GM18517 (cell line): ENCODE measurements at regions not wholly inside any gene's neighbourhood (a gene's known extent, or its start where the extent isn't known, plus 50 kb on each side); places are given as distances from the start of the nearest gene placed in this dataset.

Source experiments
- ATAC-seq: cut with Tn5 transposase; IDR thresholded peaks from one replicate; pipeline ENCODE4 v1.9.1; 2021; ENCODE audit warnings: mild to moderate bottlenecking, moderate library complexity; ENCODE audit not compliant: unreplicated experiment

DNA sequence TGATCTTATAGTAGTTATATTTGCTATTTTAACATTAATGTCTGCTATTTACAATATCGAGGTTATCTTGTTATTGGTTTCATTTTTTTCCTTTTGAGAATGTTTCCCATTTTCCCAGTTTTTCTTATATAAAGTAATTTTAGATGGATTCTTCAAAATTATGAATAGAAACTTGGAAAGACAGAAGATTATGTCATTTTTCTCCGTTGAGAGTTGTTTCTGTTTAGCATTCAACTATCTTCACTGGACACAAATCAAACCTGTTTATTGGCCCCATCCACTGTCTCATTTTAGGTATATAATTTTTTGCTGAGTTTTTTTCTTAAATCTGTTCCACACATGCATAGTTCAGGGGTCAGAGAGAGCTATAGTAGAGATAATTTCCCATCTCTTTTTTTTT, 1430.9 kb upstream of the MIR17HG start:
- ATAC-seq: no peak

DNA sequence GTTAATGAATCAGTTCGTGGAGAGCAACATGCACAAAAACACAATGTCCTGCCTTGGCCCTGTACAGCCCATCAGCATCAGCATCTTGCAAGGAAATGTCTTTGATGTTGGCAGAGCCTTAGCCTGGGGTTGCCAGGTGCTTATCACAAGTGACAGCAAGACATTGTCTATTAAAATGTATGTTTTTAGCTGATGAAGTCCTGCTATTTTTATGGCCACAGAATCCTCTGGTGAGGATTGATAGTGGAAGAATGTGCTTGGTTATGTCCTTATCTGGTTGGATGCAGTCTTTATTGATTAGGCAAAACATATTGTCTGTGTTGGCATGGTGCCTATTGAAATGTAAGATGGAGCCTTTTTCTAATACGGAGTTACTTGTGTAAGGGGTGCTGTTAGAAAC, 1427.0 kb upstream of the MIR17HG start:
- no peak for ATAC-seq

DNA sequence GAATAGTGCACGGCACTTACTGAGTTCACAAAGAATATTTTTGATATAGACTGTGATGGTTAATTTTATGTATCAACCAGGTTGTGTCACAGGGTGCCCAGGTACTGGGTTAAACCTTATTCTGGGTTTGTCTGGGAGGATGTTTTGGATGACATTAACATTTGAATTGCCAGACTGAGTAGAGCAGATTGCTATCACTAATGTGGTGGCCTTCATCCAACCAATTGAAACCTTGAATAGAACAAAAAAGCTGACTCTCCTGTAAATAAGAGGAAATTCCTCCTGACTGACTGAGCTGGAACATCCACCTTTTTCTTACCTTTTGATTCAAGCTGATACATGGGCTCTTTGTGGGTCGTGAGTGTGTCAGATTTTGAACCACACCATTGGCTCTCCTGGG, 1424.4 kb upstream of the MIR17HG start:
- no peak for ATAC-seq

DNA sequence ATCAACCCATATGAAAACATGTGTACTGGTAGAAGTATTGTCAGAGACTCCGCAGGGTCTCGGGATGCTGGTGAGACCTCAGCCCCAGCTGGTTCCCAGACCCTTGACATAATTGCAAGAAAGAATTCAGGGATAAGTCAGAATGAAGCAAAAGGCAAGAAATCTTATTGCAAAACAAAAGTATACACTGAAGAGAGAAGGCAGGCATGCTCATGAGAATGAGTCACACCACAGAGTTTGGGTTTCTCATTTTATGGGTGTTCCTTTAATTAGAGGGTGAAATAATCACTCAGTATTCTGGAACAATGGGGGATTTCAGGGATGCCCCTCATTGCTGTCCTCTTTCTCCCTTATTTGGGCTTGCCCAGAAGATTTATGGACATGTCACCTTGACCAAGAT, 1423.8 kb upstream of the MIR17HG start:
- ATAC-seq: no peak

DNA sequence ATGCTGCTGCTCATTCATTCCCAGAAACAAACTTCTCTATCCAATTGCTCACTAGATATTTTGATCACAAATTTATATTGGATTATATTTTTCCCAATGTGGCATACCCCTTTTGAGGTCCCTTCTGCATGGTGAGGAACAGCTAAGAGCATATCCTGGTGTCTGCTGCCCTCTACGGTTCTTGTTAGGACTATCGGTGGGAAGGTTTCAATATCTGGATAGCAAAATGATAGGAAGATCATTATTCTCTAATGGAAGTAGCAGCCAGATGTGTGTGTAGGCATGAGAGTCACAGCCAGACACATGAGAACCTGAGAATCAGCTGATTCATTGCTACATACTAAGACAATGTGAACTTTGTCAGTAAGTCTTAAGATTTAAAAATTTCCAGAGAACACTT, 1422.4 kb upstream of the MIR17HG start:
- no peak for ATAC-seq

DNA sequence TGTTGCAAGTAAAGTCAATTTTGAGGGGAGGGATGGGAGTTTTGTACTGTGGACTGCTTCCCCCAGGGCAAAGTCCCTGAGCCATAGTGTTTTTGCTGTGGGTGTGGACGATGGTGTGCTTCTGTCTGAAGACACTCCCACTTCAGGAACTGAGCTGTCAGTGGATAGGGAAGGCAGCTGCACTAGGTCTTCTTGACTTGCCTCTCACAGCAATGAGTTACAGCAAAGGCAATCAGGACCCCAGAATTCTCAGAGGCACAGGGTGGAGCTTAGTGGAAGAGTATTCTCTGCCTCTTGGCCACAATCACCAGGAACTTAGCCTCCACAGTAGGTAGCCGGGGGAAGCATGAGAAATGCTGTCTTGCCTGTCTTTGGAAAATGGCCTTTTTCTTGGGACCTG, 1416.6 kb upstream of the MIR17HG start:
- no peak for ATAC-seq

DNA sequence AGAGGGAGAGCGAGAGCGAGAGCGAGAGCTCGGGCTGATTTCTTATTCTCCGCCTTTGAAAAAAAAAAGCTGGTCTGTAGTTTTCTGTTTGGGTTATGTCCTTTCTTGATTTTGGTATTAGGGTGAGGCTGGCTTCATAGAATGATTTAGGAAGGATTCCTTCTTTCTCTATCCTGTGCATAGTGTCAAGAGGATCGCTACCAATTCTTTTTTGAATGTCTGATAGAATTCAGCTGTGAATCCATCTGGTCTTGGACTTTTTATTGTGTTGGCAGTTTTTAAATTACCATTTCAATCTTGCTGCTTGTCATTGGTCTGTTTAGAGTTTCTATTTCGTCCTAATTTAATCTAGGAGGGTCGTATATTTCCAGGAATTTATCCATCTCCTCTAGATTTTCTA, 1414.6 kb upstream of the MIR17HG start:
- no peak for ATAC-seq

DNA sequence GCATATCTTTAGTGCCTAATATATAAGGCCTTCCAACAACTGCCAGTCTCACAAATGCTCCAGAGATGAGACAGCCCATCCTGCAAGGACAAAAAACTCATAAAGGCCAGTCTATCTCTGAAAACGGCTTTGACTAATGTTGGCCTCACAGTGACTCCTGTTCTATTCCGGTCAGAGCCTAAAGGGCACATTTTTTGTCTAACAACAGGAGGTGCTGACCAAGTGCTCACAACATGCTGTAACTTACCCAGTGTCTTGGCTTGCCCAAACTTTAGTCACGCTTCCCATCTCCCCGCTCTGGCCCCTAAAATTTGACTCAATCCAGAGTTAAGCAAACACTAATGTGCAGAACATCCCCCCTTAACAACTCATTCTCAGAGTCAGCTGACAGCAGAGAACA, 1411.2 kb upstream of the MIR17HG start:
- no peak for ATAC-seq

DNA sequence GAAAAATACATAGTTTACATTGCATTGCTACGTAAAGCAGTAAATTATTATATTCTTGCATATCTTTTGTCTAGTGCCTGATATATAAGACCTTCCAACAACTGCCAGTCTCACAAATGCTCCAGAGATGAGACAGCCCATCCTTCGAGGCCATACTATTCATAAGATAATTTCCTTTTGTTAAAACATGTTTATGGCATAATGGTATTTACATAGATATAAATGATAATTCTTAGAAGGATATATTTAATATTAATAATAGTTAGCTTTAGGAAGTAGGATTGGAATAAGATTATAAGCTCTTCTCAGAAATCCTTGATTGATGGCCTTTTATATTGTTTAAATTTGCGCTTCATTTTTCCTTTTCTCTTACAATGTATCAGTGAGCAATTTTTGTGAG, 1410.1 kb upstream of the MIR17HG start:
- no peak for ATAC-seq

DNA sequence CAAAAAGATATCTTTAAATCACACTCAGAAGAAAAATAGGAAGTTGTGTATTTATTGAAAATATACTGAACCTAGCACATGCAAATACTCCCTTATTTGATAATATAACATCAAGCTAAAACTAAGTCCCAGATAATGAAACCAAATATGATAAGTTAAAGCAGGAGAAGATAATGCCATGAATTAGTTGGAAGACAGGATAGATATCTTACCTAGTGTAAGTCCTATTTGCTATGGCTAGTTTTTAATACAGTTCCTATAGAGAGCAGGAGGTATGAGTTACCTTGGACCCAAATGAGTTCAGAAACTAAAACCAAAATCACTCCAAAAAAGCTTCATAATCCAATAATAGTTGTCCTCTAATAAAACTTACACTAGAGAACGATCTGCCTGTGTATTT, 1407.1 kb upstream of the MIR17HG start:
- no peak for ATAC-seq

DNA sequence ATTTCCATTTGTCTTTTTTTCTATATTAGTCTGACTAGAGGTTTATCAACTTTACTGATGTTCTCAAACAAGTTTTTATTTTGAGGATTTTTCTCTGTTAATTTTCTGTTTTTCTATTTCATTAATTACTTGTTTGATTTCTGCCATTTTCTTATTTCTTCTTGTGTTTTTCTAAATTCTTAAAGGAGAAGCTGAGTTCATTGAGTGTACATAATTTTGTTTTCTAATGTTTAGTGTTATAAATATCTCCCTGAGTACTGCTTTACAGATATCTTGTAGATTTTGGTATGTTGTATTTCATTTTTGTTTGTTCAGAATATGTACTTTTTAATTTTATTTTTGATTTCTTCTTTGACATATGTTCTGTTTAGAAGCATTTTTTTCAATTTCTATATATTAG, 1404.3 kb upstream of the MIR17HG start:
- no peak for ATAC-seq

DNA sequence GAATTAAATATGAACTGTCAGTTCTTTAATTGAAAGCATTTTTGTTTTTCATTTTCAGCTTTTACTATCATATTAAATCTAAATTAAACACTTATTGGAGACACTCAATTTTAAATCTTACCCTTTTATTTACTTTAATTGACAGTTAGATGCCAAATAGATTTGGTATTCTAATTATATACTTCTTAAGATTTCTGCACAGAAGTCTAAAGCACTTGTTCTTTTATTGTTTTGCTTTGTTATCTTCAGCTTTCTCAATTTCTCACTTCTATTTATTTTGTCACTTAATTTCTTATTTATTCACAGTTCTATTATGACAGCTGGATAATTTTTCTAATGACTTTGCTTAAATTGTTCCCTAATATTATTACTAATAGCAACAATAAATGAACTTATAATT, 1397.3 kb upstream of the MIR17HG start:
- ATAC-seq: no peak

DNA sequence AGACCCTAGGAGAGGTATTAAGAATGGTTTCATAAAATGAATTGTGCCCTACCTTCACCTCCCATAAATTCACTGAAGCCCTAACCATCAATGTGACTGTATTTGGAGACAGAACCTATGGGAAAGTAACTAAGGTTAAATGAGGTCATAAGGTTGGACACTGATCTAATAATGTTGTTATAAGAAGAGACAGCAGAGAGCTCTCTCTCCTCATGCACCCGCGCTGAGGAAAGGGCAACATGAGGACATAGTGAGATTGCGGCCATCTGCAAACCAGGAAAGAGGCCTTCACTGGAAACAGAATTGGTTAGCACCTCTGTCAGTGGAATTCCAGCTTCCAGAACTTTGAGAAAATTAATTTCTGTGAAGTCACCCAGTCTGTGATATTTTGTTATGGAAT, 1396.1 kb upstream of the MIR17HG start:
- ATAC-seq: no peak

DNA sequence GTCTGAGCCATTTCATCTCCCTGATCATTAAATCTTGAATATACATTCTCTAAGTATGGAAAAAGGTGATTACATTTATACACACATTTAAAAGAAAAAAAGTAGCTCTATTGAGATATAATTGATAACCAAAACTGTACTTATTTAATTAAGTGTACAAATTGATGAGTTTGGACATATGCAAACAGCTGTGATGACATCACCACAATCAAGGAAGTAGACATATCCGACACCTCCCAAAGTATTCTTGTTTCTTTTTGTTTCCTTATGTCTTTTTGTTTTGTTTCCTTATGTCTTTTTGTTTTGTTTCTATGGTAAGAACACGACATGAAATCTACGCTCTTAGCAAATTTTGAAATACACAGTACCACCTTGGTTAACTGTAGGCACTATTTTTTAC, 1393.9 kb upstream of the MIR17HG start:
- ATAC-seq: no peak

DNA sequence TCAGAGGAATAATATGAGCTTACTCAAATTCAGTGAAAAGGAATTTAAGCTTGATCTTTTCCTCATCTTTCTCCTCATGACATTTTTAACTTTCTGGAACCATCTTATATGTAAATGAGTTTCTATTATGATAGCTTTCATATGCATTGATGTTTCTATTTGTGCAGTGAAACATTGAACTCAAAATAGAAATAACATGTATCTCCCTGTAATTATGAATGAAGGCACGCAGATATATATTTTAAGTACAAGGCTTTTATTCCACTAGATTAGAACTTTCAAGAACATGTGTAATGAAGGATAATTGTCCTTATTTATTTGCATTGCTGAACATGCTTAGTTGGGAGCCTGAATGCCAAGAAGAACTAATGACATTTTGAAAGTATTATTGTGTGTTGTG, 1391.7 kb upstream of the MIR17HG start:
- no peak for ATAC-seq

DNA sequence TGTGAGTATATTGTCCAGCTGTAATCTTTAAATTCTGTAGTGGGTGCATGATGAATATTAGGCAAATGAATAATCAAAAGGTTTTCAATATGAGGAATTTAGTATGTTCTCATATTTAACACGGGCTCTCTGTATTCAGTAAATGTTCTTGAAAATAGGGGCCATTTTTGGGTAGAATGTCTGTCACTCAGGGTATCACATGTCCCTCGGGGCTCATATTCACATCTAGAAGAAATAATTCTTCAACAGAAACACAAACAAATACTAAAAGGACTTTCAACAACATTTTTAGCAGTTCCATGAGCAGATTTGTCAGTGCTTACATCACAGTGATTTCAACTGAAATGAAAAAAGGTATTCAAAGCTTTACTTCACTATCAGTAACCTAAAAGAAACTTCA, 1388.4 kb upstream of the MIR17HG start:
- ATAC-seq: no peak

DNA sequence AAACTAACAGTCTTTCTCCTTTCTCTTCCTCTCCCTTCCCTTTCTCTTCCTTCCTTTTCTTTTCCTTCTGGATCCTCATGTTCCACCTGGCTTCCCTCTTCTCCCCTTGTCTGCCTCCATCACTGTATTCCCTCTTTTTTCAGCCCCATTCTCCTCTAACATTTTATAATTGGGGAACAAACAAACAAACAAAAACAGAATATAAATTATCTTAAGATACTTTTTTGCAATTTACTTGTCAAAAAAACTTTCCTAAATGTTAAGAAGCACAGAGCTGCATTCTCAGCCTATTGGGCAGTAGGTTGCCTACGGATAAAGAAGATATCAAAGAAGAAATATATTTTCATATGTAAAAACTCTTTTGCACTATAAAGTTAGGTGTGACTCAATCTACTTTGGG, 1382.2 kb upstream of the MIR17HG start:
- no peak for ATAC-seq

DNA sequence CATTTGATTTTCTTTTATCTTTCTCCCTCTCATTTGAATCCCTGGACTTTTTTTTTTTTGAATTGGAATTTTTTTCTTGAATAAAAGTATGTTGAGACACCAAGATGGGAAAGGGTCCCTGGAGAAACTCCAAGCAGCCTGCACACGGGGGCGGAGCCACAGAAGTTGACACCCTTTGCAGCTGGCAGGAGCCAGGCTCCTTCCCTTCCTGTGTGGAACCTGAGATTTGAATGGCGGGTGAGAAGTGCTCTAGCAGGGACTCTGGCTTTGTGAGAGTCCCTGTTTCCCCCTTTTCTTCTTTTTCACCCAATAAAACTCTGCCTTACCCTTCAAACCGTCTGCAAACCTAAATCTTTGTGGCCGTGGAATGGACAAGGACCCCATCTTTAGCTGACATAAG, 1381.0 kb upstream of the MIR17HG start:
- ATAC-seq: no peak

DNA sequence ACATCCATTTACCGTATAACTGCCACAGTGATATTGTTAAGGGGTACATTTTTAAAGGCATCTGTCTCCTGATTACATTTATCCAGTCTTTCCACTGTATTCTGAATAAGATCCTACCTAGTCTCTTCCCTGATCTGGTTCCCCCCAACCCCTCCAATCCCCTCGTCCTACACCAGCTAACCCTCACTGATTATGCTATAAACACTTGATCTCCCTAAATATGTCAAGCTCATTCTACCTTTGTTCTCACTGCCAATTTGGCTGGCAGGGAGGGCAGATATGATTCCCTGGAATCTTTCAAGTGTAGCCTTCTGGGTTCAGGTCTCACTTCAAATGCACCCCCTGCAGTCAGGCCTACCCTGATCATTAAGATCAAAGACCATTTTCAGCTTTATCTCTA, 1379.8 kb upstream of the MIR17HG start:
- no peak for ATAC-seq

DNA sequence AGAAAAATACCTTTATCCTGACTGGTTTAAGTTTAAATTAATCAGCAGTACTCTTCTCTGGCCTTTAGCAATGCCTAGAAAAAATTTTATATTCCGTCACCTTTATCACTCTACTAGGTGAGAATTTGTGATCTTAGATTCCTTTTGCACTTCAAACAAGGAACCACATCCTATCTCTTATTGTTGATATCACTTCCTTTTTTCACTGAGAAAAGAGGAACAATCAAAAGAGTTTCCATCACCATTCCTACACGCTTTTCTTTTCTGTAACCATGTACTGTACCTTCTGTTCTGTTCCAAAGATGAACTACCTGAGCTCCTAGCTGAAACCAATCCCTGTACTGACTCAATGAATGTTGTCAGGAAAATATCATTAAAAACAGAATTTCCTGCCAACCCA, 1379.0 kb upstream of the MIR17HG start:
- no peak for ATAC-seq

DNA sequence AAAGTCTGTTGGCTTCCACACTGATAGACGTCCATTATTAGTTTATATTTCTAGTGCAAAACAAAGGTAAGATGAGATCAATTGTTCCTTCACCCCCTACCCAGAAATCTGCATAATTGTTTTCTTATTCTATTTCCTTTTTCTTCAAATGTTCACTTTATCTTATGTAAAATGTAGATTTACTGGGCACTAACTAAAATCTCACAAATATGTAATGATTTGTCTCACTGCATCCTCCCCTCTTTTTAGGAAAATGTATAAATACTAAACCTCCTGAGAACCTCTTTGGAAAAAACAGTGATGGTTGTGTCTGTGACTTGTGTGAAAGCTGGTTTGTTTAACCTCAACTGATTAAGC, 1377.2 kb upstream of the MIR17HG start:
- no peak for ATAC-seq

DNA sequence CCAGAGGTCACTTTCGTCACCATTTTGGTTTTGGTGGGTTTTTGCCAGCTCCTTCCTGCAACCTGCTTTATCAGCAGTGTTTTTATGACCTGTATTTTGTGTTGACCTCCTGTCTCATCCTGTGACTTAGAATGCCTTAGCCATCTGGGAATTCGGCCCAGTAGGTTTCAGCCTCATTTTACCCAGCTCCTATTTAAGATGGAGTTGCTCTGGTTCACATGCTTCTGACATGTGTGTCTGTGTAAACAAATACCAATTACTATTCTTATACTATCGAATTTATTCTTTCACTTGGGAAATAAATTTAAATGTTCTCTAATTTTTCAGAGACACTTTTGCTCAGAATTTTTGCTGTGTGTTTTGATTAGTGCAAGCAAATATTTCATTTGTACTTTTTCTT, 1370.3 kb upstream of the MIR17HG start:
- no peak for ATAC-seq

DNA sequence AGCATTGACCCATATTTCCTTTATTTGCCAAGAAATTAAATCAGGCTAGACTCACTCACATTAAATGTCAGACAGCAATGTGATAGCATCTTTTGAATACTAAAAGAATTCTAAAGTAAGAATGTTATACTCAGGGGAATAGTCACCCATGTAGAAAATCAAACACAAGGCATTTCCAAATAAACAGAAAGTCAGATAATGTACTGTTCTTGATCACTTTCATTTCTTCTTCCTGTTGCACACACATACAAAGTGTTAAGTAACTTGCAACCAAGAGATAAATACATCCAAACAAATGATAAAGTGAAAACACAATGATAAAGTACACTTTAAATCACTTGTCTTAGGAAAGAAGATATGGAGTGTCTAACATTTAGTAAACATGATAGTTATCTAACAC, 1366.6 kb upstream of the MIR17HG start:
- ATAC-seq: no peak

DNA sequence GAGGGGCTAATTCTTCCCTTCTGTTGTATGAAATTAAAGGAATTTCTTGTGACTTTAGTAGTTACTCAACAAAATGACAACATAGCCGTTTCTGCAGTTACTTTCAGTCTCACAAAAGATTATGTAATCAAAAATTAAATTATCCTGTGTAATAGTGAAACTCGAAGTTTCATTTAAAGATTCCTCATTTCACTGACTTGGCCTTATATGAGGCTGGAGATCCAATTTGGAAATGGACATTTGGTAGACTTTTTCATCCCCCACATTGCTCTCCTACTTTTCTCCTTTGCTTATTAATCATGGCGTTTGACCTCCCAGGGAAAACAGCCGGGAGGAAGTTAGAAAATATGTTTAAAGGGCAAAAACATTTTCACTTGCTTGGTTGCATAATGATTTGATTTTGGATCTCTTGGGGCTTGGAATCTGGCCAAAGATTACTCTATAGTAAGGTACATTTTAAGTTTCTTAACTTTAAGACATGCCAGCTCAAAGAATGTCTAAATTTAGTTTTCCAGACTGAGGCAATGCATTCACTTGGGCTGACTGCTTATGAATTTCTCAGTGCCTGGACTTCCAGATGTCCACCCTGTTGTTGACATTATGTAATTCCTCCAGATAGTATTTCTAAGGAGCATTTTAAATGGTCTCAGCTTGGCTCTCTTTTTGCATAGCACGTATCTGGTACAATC, 1364.9 kb upstream of the MIR17HG start:
- ATAC-seq: no peak
